ENCODE measurements at regions not wholly inside any gene's neighbourhood (a gene's known extent, or its start where the extent isn't known, plus 50 kb on each side); places are given as distances from the start of the nearest gene placed in this dataset.

GRCh38 chr5:112630246-112631009 lies 107.3 kb upstream of the APC start:
- DNase-seq: no peak

- DNase-seq: peak; percentile 49
Observed at GRCh38 chr5:112634166-112634565, 103.5 kb upstream of the APC start.

GRCh38 chr5:112634796-112635195 lies 102.9 kb upstream of the APC start:
- DNase-seq: no peak

GRCh38 chr5:112635276-112635675 lies 102.4 kb upstream of the APC start:
- DNase-seq: no peak

- DNase-seq: no peak
Observed at GRCh38 chr5:112635771-112636731, 101.6 kb upstream of the APC start.

GRCh38 chr5:112636751-112637150 lies 100.9 kb upstream of the APC start:
- DNase-seq: no peak

GRCh38 chr5:112637343-112637742 lies 100.3 kb upstream of the APC start:
- DNase-seq: no peak

- DNase-seq: no peak
Observed at GRCh38 chr5:112640546-112640945, 97.1 kb upstream of the APC start.

GRCh38 chr5:112641515-112642110 lies 96.1 kb upstream of the APC start:
- no peak for DNase-seq

- DNase-seq: no peak
Observed at GRCh38 chr5:112642885-112643284, 94.8 kb upstream of the APC start.

- DNase-seq: no peak
Observed at GRCh38 chr5:112643339-112643971, 94.2 kb upstream of the APC start.

- peak; percentile 21 for DNase-seq
Observed at GRCh38 chr5:112646139-112646936, 91.3 kb upstream of the APC start.

- no peak for DNase-seq
Observed at GRCh38 chr5:112647428-112647827, 90.3 kb upstream of the APC start.

GRCh38 chr5:112648264-112648663 lies 89.4 kb upstream of the APC start:
- DNase-seq: no peak

- no peak for DNase-seq
Observed at GRCh38 chr5:112649882-112650281, 87.8 kb upstream of the APC start.

- no peak for DNase-seq
Observed at GRCh38 chr5:112653638-112654205, 84.0 kb upstream of the APC start.

- no peak for DNase-seq
Observed at GRCh38 chr5:112655513-112655912, 82.2 kb upstream of the APC start.

- DNase-seq: no peak
Observed at GRCh38 chr5:112656451-112656850, 81.2 kb upstream of the APC start.

GRCh38 chr5:112657804-112658203 lies 79.9 kb upstream of the APC start:
- DNase-seq: no peak

- DNase-seq: no peak
Observed at GRCh38 chr5:112660359-112660758, 77.3 kb upstream of the APC start.

GRCh38 chr5:112663146-112663545 lies 74.5 kb upstream of the APC start:
- DNase-seq: peak; percentile 21

GRCh38 chr5:112668016-112668415 lies 69.7 kb upstream of the APC start:
- DNase-seq: no peak

Measured in suppressor macrophage treated with lipopolysaccharide for 4 hours (primary cell).